ENCODE measurements at regions not wholly inside any gene's neighbourhood (a gene's known extent, or its start where the extent isn't known, plus 50 kb on each side); places are given as distances from the start of the nearest gene placed in this dataset.

GRCh38 chr12:77229640-77230442 lies 164.5 kb upstream of the E2F7 start:
- CTCF ChIA-PET, result no interaction called here

DNA sequence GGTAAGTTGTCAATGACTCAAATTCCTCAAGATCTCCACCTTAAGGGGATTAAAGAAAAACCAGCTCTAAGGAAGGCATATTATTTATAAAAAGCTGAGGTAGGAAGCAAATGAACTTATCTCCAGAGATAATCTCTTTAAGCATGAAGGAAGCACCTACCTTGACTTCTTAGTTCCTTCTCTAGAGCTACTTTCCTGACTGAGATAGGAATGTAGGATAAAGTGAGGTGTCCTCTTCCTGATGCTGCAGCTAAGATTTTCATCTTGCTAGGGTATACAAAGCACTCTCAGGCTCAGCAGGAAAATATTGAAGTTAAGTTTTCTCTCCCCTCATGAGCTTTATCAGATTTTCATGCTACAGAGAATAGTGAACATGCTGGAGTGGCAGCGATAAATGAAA lies 163.0 kb upstream of the E2F7 start:
- DNase-seq (no peak), ATAC-seq (ENCODE audit: low read depth) (no peak)
- POLR2A ChIA-PET, result no interaction called here
- H3K79me2 ChIP-seq (ENCODE audit: control insufficient read depth, insufficient read depth, low read length), result no peaks in the 10 kb centered on the region
- no peak overlapping the region for H3K27ac ChIP-seq (ENCODE audit: low read length in 2 of 2)
- H3K4me2 ChIP-seq (replicated peaks; ENCODE audit: low read depth, low read length, poor library complexity, severe bottlenecking), result no peak overlapping the region
- H3K27me3 Mint-ChIP-seq, result peaks cover 3% of the 10 kb centered on the region
- no peak overlapping the region for H3K4me3 ChIP-seq (ENCODE audit: control extremely low read depth in 1 of 5, extremely low read depth in 1 of 5, insufficient read depth in 1 of 5, low read depth in 2 of 5, low read length in 4 of 5)
- H3K4me1 Mint-ChIP-seq, result no peaks in the 10 kb centered on the region
- no peak overlapping the region for H3K27ac Mint-ChIP-seq
- H3K9me3 Mint-ChIP-seq (ENCODE audit: insufficient read depth), result no peaks in the 10 kb centered on the region
- no peak overlapping the region for H2AFZ ChIP-seq (ENCODE audit: insufficient read depth, low read depth, low read length, poor library complexity, severe bottlenecking)
- TF ChIP-seq EZH2 (IDR thresholded peaks at IDR 0.05; ENCODE audit: borderline replicate concordance, insufficient read depth, low read depth, low read length, poor library complexity, severe bottlenecking), result no peak
- TF ChIP-seq, protein P1, sequence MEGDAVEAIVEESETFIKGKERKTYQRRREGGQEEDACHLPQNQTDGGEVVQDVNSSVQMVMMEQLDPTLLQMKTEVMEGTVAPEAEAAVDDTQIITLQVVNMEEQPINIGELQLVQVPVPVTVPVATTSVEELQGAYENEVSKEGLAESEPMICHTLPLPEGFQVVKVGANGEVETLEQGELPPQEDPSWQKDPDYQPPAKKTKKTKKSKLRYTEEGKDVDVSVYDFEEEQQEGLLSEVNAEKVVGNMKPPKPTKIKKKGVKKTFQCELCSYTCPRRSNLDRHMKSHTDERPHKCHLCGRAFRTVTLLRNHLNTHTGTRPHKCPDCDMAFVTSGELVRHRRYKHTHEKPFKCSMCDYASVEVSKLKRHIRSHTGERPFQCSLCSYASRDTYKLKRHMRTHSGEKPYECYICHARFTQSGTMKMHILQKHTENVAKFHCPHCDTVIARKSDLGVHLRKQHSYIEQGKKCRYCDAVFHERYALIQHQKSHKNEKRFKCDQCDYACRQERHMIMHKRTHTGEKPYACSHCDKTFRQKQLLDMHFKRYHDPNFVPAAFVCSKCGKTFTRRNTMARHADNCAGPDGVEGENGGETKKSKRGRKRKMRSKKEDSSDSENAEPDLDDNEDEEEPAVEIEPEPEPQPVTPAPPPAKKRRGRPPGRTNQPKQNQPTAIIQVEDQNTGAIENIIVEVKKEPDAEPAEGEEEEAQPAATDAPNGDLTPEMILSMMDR (IDR thresholded peaks at IDR 0.05), result no peak
- CTCF ChIA-PET, result no interaction called here
- H3K4me3 Mint-ChIP-seq, result no peak overlapping the region
- H3K4me1 ChIP-seq (ENCODE audit: control insufficient read depth in 2 of 2, insufficient read depth in 2 of 2, low read length in 2 of 2), result no peaks in the 10 kb centered on the region
- no CpG with 5 or more reads among the region's 1 CpG for WGBS (ENCODE audit: insufficient coverage)
- H4K20me1 ChIP-seq (ENCODE audit: control insufficient read depth, insufficient read depth, low read length, poor library complexity, severe bottlenecking), result no peaks in the 10 kb centered on the region
- intact Hi-C loops (cut with micrococcal nuclease), result no loop called here
- no peaks in the 10 kb centered on the region for H3K9me3 ChIP-seq (ENCODE audit: control extremely low read depth in 1 of 3, control insufficient read depth in 2 of 3, insufficient read depth in 1 of 3, low read length in 2 of 3)
- H3K9ac ChIP-seq (ENCODE audit: low read length), result no peak overlapping the region
- no peaks in the 10 kb centered on the region for H3K36me3 ChIP-seq (replicated peaks in 1 of 2; ENCODE audit: control extremely low read depth in 1 of 2, control insufficient read depth in 1 of 2, extremely low read depth in 1 of 2, insufficient read depth in 2 of 2, low read length in 1 of 2)
- H3K27me3 ChIP-seq (replicated peaks in 1 of 4; ENCODE audit: control extremely low read depth in 1 of 4, control insufficient read depth in 3 of 4, insufficient read depth in 4 of 4, low read length in 3 of 4), result peaks cover 0 to 3% (median 0%) of the 10 kb centered on the region in 4 experiments

More at GRCh38 chr12:77229640-77230442, 164.5 kb upstream of the E2F7 start:
- WGBS (ENCODE audit: insufficient coverage), result no CpG with 5 or more reads among the region's 6 CpGs
- Mint-ChIP-seq H3K27me3 (peaks cover 7% of the 10 kb centered on the region), H3K27ac (no peak overlapping the region), H3K4me3 (no peak overlapping the region), H3K4me1 (no peaks in the 10 kb centered on the region), H3K9me3 (ENCODE audit: insufficient read depth) (no peaks in the 10 kb centered on the region)
- DNase-seq (no peak), ATAC-seq (ENCODE audit: low read depth) (no peak)
- H3K27me3 ChIP-seq (replicated peaks in 1 of 4; ENCODE audit: control extremely low read depth in 1 of 4, control insufficient read depth in 3 of 4, insufficient read depth in 4 of 4, low read length in 3 of 4), result peaks cover 0 to 3% (median 0%) of the 10 kb centered on the region in 4 experiments
- no peak for TF ChIP-seq EZH2 (IDR thresholded peaks at IDR 0.05; ENCODE audit: borderline replicate concordance, insufficient read depth, low read depth, low read length, poor library complexity, severe bottlenecking)
- TF ChIP-seq, protein P1 (IDR thresholded peaks at IDR 0.05), result no peak
- no peak overlapping the region for H3K4me3 ChIP-seq (ENCODE audit: control extremely low read depth in 1 of 5, extremely low read depth in 1 of 5, insufficient read depth in 1 of 5, low read depth in 2 of 5, low read length in 4 of 5)
- H3K4me2 ChIP-seq (replicated peaks; ENCODE audit: low read depth, low read length, poor library complexity, severe bottlenecking), result no peak overlapping the region
- H3K9ac ChIP-seq (ENCODE audit: low read length), result no peak overlapping the region
- H4K20me1 ChIP-seq (ENCODE audit: control insufficient read depth, insufficient read depth, low read length, poor library complexity, severe bottlenecking), result no peaks in the 10 kb centered on the region
- POLR2A ChIA-PET, result no interaction called here
- intact Hi-C loops (cut with micrococcal nuclease), result no loop called here
- H3K36me3 ChIP-seq (replicated peaks in 1 of 2; ENCODE audit: control extremely low read depth in 1 of 2, control insufficient read depth in 1 of 2, extremely low read depth in 1 of 2, insufficient read depth in 2 of 2, low read length in 1 of 2), result no peaks in the 10 kb centered on the region
- H2AFZ ChIP-seq (ENCODE audit: insufficient read depth, low read depth, low read length, poor library complexity, severe bottlenecking), result no peak overlapping the region
- H3K9me3 ChIP-seq (ENCODE audit: control extremely low read depth in 1 of 3, control insufficient read depth in 2 of 3, insufficient read depth in 1 of 3, low read length in 2 of 3), result no peaks in the 10 kb centered on the region
- no peak overlapping the region for H3K27ac ChIP-seq (ENCODE audit: low read length in 2 of 2)
- H3K4me1 ChIP-seq (ENCODE audit: control insufficient read depth in 2 of 2, insufficient read depth in 2 of 2, low read length in 2 of 2), result no peaks in the 10 kb centered on the region
- H3K79me2 ChIP-seq (ENCODE audit: control insufficient read depth, insufficient read depth, low read length), result no peaks in the 10 kb centered on the region
